HG03097 (cell line): ENCODE measurements at regions not wholly inside any gene's neighbourhood (a gene's known extent, or its start where the extent isn't known, plus 50 kb on each side); places are given as distances from the start of the nearest gene placed in this dataset.
"Not testable (repeated sequence)": the region's sequence is repeated elsewhere in the genome, so short reads cannot be mapped to it uniquely, and the experiment has no call there.

Source experiments
- ATAC-seq: cut with Tn5 transposase; IDR thresholded peaks from one replicate; pipeline ENCODE4 v1.9.1; 2021; ENCODE audit not compliant: unreplicated experiment, low FRiP score

DNA sequence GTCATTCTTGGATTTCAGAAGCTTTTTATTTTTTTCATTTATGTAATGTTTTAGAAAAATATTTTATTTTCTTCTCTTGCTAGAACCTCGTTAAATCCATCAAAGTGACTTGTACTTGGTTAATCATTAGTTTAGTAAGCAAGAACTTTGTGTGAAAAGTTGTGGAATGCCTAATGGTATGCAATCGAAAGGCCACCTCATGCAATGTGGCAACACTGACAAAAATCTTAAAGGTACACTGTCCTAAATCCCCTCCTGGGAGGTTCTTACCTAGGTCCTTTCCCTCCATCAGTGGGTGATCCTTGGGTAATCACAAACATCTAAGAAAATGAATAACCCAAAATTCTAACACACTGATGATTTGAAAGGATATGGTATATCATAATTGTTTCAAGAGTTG is 304.2 kb downstream of the DNAH5 start:
- no peak for ATAC-seq

DNA sequence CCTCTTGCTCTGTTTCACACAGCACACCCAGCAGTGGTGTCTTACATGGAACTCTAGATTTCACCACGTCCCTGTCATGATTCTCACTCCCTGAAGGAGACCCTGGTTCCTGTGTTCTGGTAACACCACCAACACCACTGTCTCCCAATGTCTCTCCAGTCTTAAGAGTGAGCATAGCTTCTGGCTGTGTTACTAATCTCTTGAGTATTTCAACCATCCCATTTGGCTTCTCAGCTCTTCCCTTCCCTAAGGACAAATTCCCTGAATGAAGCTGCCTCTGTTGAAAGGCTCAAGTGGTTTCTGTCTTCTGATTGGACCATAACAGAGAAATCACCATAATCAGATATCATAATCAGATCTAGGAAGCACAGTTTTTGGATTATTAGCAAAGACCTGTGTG is 311.8 kb downstream of the DNAH5 start:
- no peak for ATAC-seq

DNA sequence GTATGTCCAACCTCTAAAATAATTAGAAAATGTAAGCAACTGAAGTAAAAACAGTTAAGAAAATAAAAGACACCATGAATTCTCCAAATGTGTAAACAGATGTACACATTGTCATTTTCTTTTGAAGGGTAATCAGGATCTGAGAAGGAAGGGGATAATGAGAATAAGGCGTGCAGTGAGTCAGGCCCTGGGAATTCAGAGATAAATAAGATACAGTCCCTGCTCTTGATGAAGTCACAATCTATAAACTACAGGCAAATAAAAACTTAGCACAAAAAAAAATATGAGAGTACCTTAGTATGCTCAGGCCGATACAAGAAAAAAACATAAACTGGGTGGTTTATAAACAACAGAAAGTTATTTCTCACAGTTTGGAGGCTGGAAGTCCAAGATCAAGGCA is 315.3 kb downstream of the DNAH5 start:
- no peak for ATAC-seq

DNA sequence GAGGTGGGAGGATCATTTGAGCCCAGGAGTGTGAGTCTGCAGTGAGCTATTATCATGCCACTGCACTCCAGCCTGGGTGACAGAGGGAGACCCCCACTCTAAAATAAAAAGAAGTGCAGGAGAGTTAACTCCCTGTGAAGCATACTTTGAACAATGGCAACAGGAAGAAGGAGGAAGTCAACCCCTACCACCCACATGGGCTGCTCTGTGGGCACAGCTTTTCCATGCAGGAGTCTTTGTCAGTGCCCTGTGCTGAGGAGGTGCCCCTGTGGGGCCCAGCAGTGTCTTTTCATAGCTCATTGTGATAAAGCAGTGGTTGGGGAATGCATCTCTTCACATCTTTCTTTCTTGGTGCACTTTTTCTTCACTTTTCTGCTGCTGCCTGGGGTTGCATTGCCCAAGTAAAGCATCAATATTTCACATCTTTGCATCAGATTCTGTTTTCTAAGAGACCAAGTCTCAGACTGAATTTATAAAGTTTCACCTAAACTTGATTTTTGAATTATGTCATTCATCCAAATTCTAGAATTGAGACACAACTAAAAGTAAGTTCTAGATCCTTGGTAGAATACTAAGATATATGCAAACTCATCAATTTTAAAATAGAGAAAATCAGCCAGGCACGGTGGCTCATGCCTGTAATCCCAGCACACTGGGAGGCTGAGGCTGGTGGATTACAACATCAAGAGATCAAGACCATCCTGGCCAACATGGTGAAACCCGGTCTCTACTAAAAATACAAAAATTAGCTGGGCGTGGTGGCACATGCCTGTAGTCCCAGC is 316.6 kb downstream of the DNAH5 start:
- ATAC-seq = no peak

DNA sequence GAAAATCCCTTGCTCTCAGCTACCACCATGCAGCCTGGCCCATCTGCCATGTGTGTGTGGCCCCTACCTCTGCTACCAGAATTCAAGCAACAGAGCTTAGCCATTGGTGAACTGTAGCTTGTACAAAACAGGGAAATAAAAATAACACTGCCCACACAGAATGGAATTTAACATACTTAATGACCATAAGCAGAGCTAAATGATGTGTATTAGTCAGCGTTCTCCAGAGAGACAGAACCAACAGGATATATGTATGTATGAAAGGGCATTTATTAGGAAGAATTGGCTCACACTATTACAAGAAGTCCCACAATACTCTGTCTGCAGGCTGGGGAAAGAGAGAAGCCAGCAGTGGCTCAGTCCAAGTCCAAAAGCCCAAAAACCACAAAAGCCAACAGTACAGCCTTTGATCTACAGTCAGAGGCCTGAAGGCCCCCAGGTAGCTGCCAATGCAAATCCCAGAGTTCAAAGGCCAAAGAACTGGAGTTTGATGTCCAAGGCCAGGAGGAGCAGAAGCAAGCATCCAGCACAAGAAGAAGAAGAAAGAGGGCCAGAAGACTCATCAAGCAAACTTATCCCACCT is 318.8 kb downstream of the DNAH5 start:
- no peak for ATAC-seq

DNA sequence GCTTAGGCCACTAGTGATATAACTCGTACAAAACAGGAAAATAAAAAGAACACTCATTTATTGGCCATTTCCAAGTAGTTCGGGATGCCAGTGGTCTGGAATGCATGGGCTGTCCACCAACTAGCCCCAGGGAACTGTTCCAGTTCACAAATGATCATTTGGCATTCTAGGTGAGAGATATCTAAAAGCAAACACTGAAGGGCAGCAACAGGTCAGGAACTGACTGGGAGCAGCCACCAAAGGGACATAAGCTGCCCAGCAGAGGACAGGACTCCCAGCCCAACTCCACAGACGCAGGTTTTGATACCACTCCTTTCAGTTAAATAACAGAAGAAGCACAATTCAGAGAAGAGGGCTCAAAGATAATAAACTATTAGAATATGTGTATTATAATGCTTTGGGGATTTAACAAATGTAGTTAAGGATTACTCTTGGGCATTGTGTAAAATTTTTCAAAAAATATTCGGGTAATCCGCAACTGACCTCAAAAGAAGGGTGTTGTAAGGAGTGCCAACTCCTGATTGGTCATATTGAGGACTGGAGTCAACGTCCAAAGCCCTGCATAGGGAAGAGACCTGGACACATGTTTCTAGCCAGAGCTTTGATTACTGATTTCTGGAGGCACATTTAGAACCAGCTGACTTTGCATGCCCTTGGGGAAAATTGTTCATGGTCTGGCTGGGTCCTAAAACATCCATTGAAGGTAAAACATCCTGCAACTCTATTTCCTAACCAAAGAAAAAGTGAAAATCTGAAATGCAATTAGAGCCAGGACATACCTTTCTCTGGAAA is 320.0 kb downstream of the DNAH5 start:
- no peak for ATAC-seq

DNA sequence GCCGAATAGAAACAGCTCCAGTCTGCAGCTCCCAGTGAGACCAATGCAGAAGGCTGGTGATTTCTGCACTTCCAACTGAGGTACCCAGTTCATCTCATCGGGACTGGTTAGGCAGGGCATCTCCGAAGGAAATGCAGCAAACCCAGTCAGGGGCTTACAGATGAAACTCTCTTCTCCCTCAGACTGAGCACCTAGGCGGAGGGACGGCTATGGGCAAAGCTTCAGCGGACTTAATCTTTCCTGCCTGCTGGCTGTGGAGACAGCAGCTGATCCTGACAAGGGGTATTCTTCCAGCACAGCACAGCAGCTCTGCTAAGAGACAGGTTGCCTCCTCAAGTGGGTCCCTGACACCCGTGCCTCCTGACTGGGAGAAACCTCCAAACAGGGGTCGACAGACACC is 330.9 kb downstream of the DNAH5 start:
- ATAC-seq = no peak

DNA sequence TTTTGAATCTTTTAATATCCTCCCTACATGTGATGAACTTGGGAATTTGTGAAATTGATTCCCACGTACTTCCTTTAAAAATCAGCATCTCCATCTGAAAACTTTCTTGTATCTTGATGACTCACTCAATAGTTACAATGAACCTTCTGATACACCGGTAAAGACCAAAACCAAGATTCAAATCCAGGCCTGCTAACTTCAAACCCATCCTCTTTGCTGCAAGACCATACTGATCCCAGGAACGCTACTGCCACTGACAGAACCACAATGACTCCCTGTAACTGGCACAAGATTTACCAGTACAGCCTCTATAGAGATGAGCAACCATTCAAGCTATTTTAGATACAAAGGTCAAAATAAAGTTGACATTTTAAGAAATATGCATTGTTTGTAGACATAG is 332.9 kb downstream of the DNAH5 start:
- ATAC-seq = no peak

DNA sequence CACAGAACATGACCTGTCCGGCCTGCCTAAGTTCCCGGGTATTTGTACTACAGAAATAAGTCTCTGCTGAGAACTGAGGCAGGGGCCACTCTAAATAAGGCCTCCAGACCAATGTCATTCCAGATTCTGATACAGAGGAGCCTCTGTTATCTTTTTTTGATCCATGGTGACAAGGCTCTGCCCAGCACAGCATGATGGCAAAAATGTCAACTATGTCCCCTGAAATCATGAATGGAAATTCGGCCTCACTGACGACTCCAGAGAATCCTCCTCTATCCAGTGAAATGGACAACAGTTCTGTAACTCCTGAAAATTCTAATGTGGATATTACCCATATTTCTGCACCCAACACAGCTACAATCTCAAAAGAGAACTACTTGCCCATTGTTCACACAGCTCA is 335.0 kb downstream of the DNAH5 start:
- ATAC-seq = no peak

DNA sequence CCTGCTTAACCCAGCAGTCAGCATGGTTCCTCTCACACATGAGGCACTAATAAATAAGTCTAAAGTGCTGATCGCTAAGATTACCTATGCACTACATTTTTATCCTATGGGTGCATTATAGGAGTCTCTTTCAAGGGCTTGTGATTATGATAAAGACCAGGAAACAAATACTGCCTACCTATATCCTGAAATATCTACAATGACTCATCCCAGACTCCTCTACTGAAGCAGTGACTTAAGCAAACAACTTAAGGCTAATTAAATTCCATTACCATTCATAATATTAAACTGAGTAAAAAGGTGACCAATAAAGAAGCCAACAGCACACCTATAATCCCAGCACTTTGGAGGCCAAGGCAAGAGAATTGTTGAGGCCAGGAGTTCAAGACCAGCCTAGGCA is 338.4 kb downstream of the DNAH5 start:
- ATAC-seq = no peak

DNA sequence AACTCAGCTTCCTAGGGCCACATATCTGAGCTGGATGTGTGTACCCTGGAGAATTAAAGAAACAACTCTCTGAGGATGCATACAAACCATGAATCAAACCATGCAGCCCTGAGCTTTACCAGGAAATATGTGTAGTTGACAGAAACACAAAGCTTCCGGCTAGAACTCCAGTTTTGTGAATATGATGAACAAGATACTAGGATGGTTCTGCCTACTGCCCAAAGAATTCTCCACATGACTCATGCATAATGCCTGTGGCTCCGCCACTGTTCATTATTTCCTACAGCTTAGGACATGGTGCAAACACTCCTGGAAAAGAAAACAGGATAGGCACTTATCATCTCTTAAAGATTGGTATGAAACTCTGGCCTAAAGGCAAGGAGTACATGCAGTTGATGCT is 343.4 kb downstream of the DNAH5 start:
- ATAC-seq = no peak

DNA sequence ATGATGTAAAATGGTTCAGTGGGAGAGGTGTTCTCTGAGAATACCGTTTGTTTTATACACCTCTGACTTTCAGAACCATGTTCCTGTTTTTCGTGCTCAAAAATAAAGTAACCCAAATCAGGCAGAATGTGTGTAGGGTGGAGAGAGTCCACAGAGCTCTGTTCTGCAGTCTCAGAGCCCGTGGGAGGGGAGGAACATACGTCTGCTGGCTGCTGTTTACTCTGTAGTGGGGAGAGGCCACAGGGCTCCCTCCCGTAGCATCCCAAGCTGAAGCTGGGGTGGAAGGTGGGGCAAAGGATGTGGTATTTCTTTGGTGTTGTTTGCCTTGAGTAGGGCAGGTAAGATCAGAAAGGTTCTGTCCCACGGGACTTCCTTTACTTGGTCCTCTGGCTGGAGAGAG is 348.5 kb downstream of the DNAH5 start:
- no peak for ATAC-seq

DNA sequence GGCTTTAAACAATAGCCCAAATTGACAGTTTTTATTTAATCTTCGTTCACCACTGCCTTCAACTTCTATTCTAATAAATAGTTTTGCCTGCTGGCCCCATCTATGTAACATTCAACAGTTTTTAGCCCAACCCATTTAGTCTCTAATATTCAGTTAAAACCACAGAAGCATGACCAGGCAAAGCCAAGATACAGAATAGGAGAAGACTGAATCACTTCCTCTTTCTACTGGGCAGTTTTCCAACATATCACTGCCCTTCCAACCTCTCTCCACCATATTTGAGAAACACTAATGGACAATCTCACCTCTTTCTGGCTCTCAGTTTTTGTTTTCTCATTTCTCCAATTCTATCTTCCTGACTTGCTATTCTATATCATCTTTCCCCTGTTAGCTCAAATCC is 352.9 kb downstream of the DNAH5 start:
- no peak for ATAC-seq

DNA sequence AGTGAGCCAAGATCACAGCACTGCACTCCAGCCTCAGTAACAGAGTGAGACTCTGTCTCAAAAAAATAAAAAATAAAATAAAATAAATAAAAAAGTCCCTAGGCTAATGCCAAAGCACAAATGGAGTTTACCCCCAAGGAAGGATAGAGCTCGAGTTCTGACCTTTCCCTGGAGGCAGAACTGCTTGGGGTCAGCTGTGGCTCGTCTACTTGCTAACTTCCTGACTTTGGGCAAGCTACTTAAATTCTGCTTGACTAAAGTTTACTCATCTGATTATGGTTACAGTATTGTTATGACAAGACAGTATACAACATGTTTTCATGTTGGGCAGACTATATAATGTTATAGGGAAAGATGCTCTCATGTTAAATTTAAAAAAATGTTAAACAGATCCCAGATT is 359.2 kb downstream of the DNAH5 start:
- ATAC-seq = no peak

DNA sequence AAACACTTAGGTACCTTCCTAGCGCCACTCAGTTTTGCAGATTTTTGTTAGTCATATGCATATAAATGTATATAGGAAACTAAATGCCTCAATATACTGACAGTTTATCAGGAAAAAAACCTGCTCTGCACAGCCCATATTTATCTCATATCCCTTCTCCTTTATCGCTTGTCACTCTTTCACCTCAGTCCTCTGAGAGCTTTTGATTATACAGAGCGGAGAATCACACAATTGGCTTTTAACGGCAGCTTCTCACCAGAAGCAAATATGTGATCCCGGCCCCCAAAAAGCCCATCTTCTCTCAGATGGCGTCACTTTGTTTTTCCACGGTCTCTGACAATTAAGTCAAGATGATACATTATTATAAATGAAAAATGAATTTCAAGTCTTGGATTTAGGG is 362.6 kb downstream of the DNAH5 start:
- ATAC-seq = no peak

DNA sequence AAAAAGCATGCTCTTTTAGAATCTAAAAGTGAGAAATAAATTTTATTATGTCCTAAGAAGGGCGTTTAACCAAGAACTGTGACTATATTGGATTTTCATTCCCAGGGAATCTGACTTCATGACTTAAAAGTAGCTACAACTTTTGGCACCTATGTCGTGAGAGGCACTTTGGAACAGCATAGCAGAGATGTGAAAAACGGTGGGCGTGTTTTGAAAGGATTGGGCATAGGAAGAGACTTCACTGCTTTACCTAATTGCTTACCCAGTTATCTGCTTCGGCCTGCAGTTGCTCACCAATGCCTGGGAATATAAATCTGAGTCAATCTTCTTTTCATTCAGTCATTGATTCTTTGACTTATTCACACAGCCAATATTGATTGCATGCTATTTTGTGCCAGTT is 363.4 kb downstream of the DNAH5 start:
- no peak for ATAC-seq

DNA sequence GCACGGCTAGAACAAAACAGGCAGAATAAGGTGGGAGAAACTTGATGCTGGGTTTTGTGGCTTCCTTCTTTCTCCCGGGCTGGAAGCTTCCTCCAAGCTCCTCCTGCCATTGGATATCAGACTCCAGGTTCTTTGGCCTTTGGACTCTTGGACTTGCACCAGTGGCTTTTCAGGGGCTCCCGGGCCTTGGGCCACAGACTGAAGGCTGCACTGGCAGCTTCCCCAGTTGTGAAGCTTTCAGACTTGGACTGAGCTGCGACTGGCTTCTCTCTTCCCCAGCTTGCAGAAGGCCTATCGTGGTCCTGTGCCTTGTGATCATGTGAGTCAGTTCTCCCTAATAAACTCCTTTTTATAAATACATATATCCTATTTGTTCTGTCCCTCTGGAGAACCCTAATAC is 364.4 kb downstream of the DNAH5 start:
- ATAC-seq = no peak

DNA sequence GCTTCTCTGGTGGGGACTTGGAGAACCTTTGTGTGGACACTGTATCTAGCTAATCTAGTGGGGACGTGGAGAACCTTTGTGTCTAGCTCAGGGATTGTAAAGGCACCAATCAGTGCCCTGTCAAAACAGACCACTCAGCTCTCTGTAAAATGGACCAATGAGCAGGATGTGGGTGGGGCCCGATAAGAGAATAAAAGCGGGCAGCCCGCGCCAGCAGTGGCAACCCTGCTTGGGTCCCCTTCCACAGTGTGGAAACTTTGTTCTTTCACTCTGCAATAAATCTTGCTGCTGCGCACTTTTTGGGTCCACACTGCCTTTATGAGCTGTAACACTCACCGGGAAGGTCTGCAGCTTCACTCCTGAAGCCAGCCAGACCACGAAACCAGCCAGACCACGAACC is 365.4 kb downstream of the DNAH5 start:
- not testable (repeated sequence) for ATAC-seq

DNA sequence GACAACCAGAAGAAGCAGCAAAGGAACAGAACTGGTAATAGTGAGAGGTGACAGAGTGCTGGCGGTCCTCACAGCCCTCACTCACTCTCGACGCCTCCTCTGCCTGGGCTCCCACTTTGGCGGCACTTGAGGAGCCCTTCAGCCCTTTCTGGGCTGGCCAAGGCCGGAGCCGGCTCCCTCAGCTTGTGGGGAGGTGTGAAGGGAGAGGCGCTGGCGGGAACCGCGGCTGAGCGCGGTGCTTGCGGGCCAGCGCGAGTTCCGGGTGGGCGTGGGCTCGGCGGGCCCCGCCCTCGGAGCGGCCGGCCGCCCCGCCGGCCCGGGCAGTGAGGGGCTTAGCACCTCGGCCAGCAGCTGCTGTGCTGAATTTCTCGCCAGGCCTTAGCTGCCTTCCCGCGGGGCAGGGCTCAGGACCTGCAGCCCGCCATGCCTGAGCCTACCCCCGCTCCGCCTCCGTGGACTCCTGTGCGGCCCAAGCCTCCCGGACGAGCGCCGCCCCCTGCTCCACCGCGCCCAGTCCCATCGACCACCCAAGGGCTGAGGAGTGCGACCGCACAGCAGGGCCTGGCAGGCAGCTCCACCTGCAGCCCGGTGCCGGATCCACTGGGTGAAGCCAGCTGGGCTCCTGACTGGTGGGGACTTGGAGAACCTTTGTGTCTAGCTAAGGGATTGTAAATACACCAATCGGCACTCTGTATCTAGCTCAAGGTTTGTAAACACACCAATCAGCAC is 366.0 kb downstream of the DNAH5 start:
- ATAC-seq = not testable (repeated sequence)

DNA sequence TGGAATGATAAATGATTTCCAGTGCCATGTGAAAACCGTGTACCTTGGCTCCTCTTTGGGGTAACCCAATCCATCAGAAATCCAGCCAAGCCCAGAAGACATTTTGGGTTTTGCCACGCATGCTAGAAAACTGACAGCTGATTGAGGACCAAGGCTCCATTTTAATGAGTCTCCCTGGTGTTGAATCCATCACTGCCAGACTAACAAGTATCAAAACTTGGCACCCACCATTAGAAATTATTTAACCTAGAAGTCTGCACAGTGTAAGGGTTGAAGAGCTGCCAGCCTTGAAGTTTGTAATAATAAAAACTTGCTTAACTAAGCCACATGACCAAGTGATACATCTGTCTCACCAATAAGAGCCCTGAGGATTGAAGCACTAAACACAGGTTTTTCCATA is 369.9 kb downstream of the DNAH5 start:
- ATAC-seq = no peak

DNA sequence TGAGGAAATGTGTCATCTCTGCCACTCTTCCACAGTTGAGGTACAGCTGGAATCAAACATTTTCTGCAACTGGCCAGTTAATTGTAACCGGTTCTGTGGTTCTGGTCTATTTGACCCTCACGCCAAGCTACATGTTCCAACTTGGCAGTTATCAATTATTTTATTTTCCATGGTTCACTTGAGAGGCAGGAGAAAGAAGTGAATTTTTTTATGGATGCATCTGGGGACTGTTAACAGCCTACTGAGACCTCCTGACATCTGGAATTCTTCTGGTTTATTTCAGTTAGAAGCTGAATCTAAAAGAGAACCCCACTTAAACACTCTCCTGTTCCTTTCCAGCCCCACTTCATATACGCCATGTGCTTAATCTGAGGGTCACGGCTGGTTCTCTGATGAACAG is 372.3 kb downstream of the DNAH5 start:
- ATAC-seq = no peak
